Ishikawa (cell line): ENCODE measurements at regions not wholly inside any gene's neighbourhood (a gene's known extent, or its start where the extent isn't known, plus 50 kb on each side); places are given as distances from the start of the nearest gene placed in this dataset.

Source experiments
- CEBPB ChIP-seq: IDR thresholded peaks from 2 replicates; pipeline ENCODE4 v1.6.1; 2012
- CREB1 ChIP-seq: IDR thresholded peaks from 2 replicates; pipeline ENCODE4 v1.6.1; 2012; ENCODE audit warnings: low read depth
- EGR1 ChIP-seq: IDR thresholded peaks from 2 replicates; pipeline ENCODE4 v1.6.1; 2012
- EP300 ChIP-seq: IDR thresholded peaks from 2 replicates; pipeline ENCODE4 v1.6.1; 2012; ENCODE audit warnings: borderline replicate concordance
- FOXM1 ChIP-seq: IDR thresholded peaks from 2 replicates; pipeline ENCODE4 v1.6.1; 2012; ENCODE audit warnings: low read depth, borderline replicate concordance
- NFIC ChIP-seq: IDR thresholded peaks from 2 replicates; pipeline ENCODE4 v1.6.1; 2012
- RAD21 ChIP-seq: IDR thresholded peaks from 2 replicates; pipeline ENCODE4 v1.6.1; 2012; ENCODE audit warnings: low read depth
- TAF1 ChIP-seq: IDR thresholded peaks from 2 replicates; pipeline ENCODE4 v1.6.1; 2012; ENCODE audit warnings: low read depth, mild to moderate bottlenecking
- TCF12 ChIP-seq: IDR thresholded peaks from 2 replicates; pipeline ENCODE4 v1.6.1; 2012; ENCODE audit warnings: low read depth
- TEAD4 ChIP-seq: IDR thresholded peaks from 2 replicates; pipeline ENCODE4 v1.6.1; 2012
- YY1 ChIP-seq: IDR thresholded peaks from 2 replicates; pipeline ENCODE4 v1.6.1; 2012; ENCODE audit warnings: low read depth
- ZBTB7A ChIP-seq: IDR thresholded peaks from 2 replicates; pipeline ENCODE4 v1.6.1; 2012; ENCODE audit warnings: low read depth
- TF ChIP-seq, protein P1 (sequence below): IDR thresholded peaks from 2 replicates; pipeline ENCODE4 v1.6.1; 2012
- TF ChIP-seq, protein P2 (sequence below): IDR thresholded peaks from 2 replicates; pipeline ENCODE4 v1.6.1; 2012
- TF ChIP-seq, protein P3 (sequence below): IDR thresholded peaks from 2 replicates; pipeline ENCODE4 v1.6.1; 2012; ENCODE audit warnings: low read depth, mild to moderate bottlenecking

DNA sequence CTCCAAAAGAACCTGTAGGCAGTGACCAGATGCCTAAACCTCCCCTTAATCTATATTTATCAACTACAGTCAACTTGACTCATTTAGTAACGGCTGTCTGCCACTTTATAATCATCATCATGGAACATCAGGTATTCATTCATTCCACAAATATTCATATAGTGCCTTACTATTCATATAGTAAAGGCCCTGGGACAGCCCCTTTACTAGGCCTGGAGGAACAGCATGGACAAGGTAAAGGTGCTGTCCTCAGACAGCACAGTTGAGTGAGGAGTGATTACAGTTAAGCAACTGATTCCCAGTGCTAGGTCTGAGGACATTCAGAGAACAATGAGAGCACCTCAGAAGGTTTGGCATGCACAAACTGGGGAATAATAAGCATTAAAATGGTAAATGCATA, 346.5 kb upstream of the RORA start:
- TF ChIP-seq CEBPB (no peak), ZBTB7A (no peak), TCF12 (no peak), FOXM1 (no peak), YY1 (no peak)
- TF ChIP-seq, protein P1, sequence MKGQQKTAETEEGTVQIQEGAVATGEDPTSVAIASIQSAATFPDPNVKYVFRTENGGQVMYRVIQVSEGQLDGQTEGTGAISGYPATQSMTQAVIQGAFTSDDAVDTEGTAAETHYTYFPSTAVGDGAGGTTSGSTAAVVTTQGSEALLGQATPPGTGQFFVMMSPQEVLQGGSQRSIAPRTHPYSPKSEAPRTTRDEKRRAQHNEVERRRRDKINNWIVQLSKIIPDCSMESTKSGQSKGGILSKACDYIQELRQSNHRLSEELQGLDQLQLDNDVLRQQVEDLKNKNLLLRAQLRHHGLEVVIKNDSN, result no peak

DNA sequence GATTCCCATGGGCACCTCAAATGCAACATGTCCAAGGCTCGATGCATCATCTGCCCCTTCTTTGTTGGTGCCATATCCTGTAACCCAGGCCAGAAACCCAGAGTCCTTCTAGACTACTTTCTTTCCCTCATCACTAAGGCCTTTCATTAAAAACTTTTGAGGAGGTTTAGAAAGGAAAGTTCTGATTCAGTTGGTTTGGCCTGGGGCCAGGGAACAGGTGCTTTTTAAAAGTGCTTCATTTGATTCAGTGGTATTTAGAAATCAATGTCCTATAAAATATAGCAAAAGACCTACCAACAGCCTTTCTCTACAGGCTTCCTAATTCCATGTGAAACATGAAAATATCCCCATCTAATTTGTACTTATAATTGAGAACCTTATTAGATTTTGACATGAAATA, 341.9 kb upstream of the RORA start:
- TF ChIP-seq RAD21 (no peak), EP300 (no peak)
- TF ChIP-seq, protein P2, sequence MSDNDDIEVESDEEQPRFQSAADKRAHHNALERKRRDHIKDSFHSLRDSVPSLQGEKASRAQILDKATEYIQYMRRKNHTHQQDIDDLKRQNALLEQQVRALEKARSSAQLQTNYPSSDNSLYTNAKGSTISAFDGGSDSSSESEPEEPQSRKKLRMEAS, result no peak

DNA sequence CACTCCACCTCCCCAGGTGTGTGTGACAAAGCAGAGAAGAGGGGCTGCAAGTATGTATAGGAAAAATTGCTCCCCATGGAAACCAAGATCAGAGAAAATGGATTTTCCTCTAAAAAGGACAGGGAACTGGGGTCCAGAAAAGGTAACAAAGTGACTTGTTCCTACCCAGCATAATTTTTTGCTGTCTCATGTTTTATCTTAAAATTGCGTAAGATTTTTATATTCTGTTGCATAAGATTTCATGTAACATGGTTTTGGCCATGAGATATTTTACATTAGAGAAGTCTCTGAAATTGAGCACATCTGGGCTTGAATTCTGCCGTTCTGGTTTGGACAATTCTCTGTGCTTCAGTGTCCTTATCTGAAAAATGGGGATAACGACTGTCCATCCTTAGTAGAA, 335.7 kb upstream of the RORA start:
- TF ChIP-seq RAD21 (no peak), TEAD4 (no peak), ZBTB7A (no peak), CREB1 (no peak), EGR1 (no peak), TCF12 (no peak), NFIC (no peak), YY1 (no peak), FOXM1 (no peak), CEBPB (no peak), EP300 (no peak), TAF1 (no peak)
- TF ChIP-seq, protein P2, result no peak
- TF ChIP-seq, protein P3, sequence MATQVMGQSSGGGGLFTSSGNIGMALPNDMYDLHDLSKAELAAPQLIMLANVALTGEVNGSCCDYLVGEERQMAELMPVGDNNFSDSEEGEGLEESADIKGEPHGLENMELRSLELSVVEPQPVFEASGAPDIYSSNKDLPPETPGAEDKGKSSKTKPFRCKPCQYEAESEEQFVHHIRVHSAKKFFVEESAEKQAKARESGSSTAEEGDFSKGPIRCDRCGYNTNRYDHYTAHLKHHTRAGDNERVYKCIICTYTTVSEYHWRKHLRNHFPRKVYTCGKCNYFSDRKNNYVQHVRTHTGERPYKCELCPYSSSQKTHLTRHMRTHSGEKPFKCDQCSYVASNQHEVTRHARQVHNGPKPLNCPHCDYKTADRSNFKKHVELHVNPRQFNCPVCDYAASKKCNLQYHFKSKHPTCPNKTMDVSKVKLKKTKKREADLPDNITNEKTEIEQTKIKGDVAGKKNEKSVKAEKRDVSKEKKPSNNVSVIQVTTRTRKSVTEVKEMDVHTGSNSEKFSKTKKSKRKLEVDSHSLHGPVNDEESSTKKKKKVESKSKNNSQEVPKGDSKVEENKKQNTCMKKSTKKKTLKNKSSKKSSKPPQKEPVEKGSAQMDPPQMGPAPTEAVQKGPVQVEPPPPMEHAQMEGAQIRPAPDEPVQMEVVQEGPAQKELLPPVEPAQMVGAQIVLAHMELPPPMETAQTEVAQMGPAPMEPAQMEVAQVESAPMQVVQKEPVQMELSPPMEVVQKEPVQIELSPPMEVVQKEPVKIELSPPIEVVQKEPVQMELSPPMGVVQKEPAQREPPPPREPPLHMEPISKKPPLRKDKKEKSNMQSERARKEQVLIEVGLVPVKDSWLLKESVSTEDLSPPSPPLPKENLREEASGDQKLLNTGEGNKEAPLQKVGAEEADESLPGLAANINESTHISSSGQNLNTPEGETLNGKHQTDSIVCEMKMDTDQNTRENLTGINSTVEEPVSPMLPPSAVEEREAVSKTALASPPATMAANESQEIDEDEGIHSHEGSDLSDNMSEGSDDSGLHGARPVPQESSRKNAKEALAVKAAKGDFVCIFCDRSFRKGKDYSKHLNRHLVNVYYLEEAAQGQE, result no peak
- TF ChIP-seq, protein P1, result no peak

DNA sequence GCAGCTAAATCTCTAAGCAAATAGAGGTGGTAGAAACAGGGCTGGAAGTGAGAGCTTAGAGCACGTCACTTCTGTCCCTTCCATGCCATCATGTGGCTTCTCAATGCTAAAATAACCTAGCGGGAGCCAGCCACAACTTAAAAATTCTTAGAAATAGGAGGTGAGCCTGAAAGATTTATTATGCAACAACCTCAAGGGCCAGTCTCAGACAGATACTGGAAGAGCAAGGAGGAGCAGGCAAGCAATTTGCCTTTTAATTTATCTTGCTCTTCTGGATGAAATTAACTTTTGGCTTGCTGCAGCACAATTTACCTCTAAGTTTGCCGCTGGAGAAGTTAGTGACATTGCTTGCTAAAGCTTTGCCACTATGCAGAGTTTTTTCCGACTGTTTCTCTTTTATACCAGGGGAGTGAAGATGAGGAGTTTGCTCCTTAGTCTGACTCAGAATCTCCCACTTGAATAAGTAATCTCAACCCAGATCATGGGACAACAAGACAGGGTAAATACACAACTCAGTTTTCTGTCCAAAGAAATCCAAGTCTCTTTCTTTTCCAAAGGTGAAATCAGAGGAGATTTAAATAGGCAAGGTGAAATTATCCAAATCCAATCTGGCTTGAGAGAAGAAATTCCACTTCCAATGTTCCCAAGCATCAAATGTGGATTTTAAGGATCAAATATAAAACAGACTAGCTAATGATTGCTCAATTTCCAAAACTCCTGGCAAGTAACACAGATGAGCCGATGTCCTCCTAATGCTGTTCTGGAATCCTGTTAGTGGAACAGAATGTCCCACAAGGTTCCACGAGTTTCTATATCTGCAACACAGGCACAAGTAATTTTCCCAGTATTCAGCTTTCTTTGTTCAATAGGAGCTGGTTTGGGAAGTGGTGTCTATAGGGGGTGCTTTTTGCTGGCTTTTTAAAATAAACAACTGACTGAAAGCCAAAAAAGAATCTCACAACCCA, 329.4 kb upstream of the RORA start:
- TF ChIP-seq CREB1, result no peak
- TF ChIP-seq TEAD4, result no peak
- no peak for TF ChIP-seq TAF1
- no peak for TF ChIP-seq TCF12
- TF ChIP-seq YY1, result no peak
- no peak for TF ChIP-seq RAD21
- TF ChIP-seq, protein P2, result no peak
- TF ChIP-seq, protein P1, result no peak
- TF ChIP-seq EP300, result no peak
- no peak for TF ChIP-seq FOXM1
- TF ChIP-seq EGR1, result no peak
- no peak for TF ChIP-seq NFIC
- no peak for TF ChIP-seq ZBTB7A
- TF ChIP-seq, protein P3, result no peak

DNA sequence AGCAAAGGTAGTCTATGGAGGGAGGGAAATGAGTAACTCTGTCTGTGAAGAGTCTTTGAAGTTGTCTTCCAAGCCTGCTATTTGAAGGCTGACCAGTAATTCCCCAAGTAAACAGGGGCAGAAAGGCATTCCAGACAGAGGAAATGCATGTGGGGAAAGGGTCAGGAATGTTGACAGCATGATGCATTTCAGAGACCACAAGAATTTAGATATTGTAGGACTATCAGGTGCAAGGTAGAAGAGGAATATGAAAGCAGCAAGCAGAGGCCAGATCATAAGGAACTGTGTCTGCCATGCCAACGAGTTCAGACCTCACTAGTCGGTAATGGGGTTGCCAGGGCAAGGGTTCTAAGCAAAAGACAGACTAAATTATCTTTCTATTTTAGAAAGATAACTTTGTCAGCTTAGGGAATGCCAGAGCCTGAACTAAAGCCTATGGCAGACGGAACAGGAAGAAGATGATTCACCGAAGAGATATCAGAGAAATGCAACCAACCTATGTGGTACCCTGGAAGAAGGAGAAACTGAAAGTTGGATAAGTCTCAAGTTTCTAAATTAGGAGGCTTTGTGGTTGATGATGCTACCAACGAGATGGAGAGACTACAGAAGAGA, 327.0 kb upstream of the RORA start:
- TF ChIP-seq YY1 (no peak), ZBTB7A (no peak), CEBPB (no peak), EGR1 (no peak), CREB1 (no peak), FOXM1 (no peak), TEAD4 (no peak), EP300 (no peak), TCF12 (no peak), NFIC (no peak), RAD21 (no peak), TAF1 (no peak)
- TF ChIP-seq, protein P2, result no peak
- TF ChIP-seq, protein P1, result no peak
- TF ChIP-seq, protein P3, result no peak
